Fibroblast of lung (primary cell): ENCODE measurements at regions not wholly inside any gene's neighbourhood (a gene's known extent, or its start where the extent isn't known, plus 50 kb on each side); places are given as distances from the start of the nearest gene placed in this dataset.

Experiments used
- EZH2 ChIP-seq: IDR thresholded peaks from 2 replicates; pipeline ENCODE4 v1.5.1; 2012; ENCODE audit warnings: low read length, control low read depth, mild to moderate bottlenecking; ENCODE audit errors: missing control alignments
- TF ChIP-seq, protein P1 (sequence below), 2 donors: IDR thresholded peaks in 1 of 2; conservative IDR thresholded peaks in 1 of 2; 1 replicate in 1 of 2; 2 replicates in 1 of 2; pipeline ENCODE4 v1.5.1; 2011 to 2012; ENCODE audit warnings: low read length in 2 of 2, control low read depth in 1 of 2, inconsistent platforms in 1 of 2, low read depth in 1 of 2, mild to moderate bottlenecking in 1 of 2

GRCh38 chr2:19732255-19732654, 169.5 kb downstream of the TTC32 start:
- TF ChIP-seq, protein P1, sequence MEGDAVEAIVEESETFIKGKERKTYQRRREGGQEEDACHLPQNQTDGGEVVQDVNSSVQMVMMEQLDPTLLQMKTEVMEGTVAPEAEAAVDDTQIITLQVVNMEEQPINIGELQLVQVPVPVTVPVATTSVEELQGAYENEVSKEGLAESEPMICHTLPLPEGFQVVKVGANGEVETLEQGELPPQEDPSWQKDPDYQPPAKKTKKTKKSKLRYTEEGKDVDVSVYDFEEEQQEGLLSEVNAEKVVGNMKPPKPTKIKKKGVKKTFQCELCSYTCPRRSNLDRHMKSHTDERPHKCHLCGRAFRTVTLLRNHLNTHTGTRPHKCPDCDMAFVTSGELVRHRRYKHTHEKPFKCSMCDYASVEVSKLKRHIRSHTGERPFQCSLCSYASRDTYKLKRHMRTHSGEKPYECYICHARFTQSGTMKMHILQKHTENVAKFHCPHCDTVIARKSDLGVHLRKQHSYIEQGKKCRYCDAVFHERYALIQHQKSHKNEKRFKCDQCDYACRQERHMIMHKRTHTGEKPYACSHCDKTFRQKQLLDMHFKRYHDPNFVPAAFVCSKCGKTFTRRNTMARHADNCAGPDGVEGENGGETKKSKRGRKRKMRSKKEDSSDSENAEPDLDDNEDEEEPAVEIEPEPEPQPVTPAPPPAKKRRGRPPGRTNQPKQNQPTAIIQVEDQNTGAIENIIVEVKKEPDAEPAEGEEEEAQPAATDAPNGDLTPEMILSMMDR (conservative IDR thresholded peaks at IDR 0.05 in 1 of 2, IDR thresholded peaks at IDR 0.05 in 1 of 2; ENCODE audit: low read depth in 1 of 2, low read length in 2 of 2): no peak
- TF ChIP-seq EZH2: no peak
